ENCODE measurements at regions not wholly inside any gene's neighbourhood (a gene's known extent, or its start where the extent isn't known, plus 50 kb on each side); places are given as distances from the start of the nearest gene placed in this dataset.
"Not testable (repeated sequence)": the region's sequence is repeated elsewhere in the genome, so short reads cannot be mapped to it uniquely, and the experiment has no call there.

DNA sequence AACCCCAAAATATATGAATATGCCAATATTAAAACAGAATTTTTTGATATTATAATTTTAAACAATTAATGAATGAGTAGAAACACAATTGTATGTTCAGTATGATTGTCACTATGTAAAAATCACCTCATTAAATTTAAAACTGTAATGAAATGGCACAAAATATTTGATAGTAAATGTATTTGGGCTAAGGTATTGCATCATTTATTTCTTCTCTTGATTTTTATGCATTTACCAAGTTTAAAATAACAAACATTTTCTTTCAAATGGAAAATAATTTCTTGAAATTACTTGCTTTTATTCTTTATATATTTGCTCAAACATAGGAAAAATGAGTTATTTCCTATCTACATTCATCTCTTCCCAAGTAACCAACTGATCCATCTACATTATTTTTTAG lies 782.6 kb downstream of the KCNJ3 start:
- Histone ChIP-seq H4K5ac (ENCODE audit: insufficient read length, low read depth, low read length) (no peak overlapping the region), H3K23me2 (ENCODE audit: insufficient read length, low read depth, low read length, poor library complexity, severe bottlenecking) (no peaks in the 10 kb centered on the region), H2AK5ac (ENCODE audit: insufficient read length, low read length) (no peak overlapping the region), H2BK120ac (ENCODE audit: low read depth, low read length, poor library complexity, severe bottlenecking) (no peak overlapping the region), H4K8ac (replicated peaks; ENCODE audit: insufficient read length, low read depth, low read length) (no peak overlapping the region), H3K27ac (ENCODE audit: insufficient read length, low read depth, low read length) (no peak overlapping the region), H2BK12ac (ENCODE audit: insufficient read length, low read depth, low read length) (no peak overlapping the region), H3K9me3 (ENCODE audit: control insufficient read depth, low read depth, low read length) (no peaks in the 10 kb centered on the region), H3K4me1 (ENCODE audit: insufficient read depth, low read length) (no peaks in the 10 kb centered on the region), H2BK5ac (ENCODE audit: insufficient read length, low read length) (no peak overlapping the region), H3K79me2 (ENCODE audit: insufficient read depth, low read length) (no peaks in the 10 kb centered on the region), H3K27me3 (ENCODE audit: insufficient read depth, low read length) (no peaks in the 10 kb centered on the region), H3K23ac (ENCODE audit: insufficient read length, low read depth, low read length) (no peak overlapping the region), H3T11ph (ENCODE audit: low read length) (no peak overlapping the region), H4K20me1 (ENCODE audit: control insufficient read depth, insufficient read depth, insufficient read length) (no peaks in the 10 kb centered on the region), H4K91ac (ENCODE audit: insufficient read length, low read depth, low read length) (no peak overlapping the region), H3K14ac (ENCODE audit: insufficient read depth, low read length) (no peak overlapping the region), H2BK20ac (ENCODE audit: low read depth, low read length, poor library complexity, severe bottlenecking) (no peak overlapping the region), H2BK15ac (ENCODE audit: low read depth, low read length) (no peak overlapping the region), H3K18ac (ENCODE audit: insufficient read length, low read depth, low read length) (no peak overlapping the region), H3K56ac (ENCODE audit: insufficient read length, low read depth, low read length) (no peak overlapping the region), H3K79me1 (ENCODE audit: insufficient read depth, low read depth, low read length, poor library complexity, severe bottlenecking) (no peaks in the 10 kb centered on the region), H3K4me2 (ENCODE audit: insufficient read depth, insufficient read length, low read length) (no peak overlapping the region), H3K9ac (ENCODE audit: extremely low read depth, insufficient read length, low read length) (no peak overlapping the region), H2AFZ (ENCODE audit: low read length) (no peak overlapping the region), H3K4ac (ENCODE audit: low read depth, low read length) (no peak overlapping the region)
- Mint-ChIP-seq H3K4me3 (no peak overlapping the region), H3K4me1 (peaks cover 2 to 4% of the 10 kb centered on the region in 2 experiments; a peak in 1 of 4 replicates), H3K27me3 (ENCODE audit: low read depth) (no peaks in the 10 kb centered on the region), H3K36me3 (ENCODE audit: insufficient read depth in 1 of 3, low read depth in 3 of 3) (no peaks in the 10 kb centered on the region), H3K27ac (no peak overlapping the region), H3K9me3 (no peaks in the 10 kb centered on the region; a peak in 1 of 5 replicates)
- TF ChIP-seq, protein P1, sequence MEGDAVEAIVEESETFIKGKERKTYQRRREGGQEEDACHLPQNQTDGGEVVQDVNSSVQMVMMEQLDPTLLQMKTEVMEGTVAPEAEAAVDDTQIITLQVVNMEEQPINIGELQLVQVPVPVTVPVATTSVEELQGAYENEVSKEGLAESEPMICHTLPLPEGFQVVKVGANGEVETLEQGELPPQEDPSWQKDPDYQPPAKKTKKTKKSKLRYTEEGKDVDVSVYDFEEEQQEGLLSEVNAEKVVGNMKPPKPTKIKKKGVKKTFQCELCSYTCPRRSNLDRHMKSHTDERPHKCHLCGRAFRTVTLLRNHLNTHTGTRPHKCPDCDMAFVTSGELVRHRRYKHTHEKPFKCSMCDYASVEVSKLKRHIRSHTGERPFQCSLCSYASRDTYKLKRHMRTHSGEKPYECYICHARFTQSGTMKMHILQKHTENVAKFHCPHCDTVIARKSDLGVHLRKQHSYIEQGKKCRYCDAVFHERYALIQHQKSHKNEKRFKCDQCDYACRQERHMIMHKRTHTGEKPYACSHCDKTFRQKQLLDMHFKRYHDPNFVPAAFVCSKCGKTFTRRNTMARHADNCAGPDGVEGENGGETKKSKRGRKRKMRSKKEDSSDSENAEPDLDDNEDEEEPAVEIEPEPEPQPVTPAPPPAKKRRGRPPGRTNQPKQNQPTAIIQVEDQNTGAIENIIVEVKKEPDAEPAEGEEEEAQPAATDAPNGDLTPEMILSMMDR (conservative IDR thresholded peaks at IDR 0.05), result no peak
- no peak for DNase-seq

DNA sequence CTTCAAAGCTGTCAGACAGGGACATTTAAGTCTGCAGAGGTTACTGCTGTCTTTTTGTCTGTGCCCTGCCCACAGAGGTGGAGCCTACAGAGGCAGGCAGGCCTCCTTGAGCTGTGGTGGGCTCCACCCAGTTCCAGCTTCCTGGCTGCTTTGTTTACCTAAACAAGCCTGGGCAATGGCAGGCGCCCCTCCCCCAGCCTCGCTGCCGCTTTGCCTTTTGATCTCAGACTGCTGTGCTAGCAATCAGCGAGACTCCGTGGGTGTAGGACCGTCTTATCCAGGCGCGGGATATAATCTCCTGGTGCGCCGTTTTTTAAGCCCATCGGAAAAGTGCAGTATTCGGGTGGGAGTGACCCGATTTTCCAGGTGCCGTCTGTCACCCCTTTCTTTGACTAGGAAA lies 773.5 kb downstream of the KCNJ3 start:
- H2BK15ac ChIP-seq (ENCODE audit: low read depth, low read length); H2BK12ac ChIP-seq (ENCODE audit: insufficient read length, low read depth, low read length); H3K4me1 Mint-ChIP-seq; H3K4ac ChIP-seq (ENCODE audit: low read depth, low read length); H2BK20ac ChIP-seq (ENCODE audit: low read depth, low read length, poor library complexity, severe bottlenecking); H2BK120ac ChIP-seq (ENCODE audit: low read depth, low read length, poor library complexity, severe bottlenecking); H3K4me1 ChIP-seq (ENCODE audit: insufficient read depth, low read length); H3K18ac ChIP-seq (ENCODE audit: insufficient read length, low read depth, low read length); H3K23me2 ChIP-seq (ENCODE audit: insufficient read length, low read depth, low read length, poor library complexity, severe bottlenecking); H4K8ac ChIP-seq (replicated peaks; ENCODE audit: insufficient read length, low read depth, low read length); H3K27me3 ChIP-seq (ENCODE audit: insufficient read depth, low read length); H2AK5ac ChIP-seq (ENCODE audit: insufficient read length, low read length); H3K79me1 ChIP-seq (ENCODE audit: insufficient read depth, low read depth, low read length, poor library complexity, severe bottlenecking); H2AFZ ChIP-seq (ENCODE audit: low read length); H3K14ac ChIP-seq (ENCODE audit: insufficient read depth, low read length); H3K4me3 Mint-ChIP-seq; H3K9me3 ChIP-seq (ENCODE audit: control insufficient read depth, low read depth, low read length); H3K56ac ChIP-seq (ENCODE audit: insufficient read length, low read depth, low read length); H3K79me2 ChIP-seq (ENCODE audit: insufficient read depth, low read length); H3T11ph ChIP-seq (ENCODE audit: low read length); H3K27me3 Mint-ChIP-seq (ENCODE audit: low read depth); H4K20me1 ChIP-seq (ENCODE audit: control insufficient read depth, insufficient read depth, insufficient read length); H3K9ac ChIP-seq (ENCODE audit: extremely low read depth, insufficient read length, low read length); H4K91ac ChIP-seq (ENCODE audit: insufficient read length, low read depth, low read length); H2BK5ac ChIP-seq (ENCODE audit: insufficient read length, low read length); H3K27ac ChIP-seq (ENCODE audit: insufficient read length, low read depth, low read length); H3K27ac Mint-ChIP-seq; H3K23ac ChIP-seq (ENCODE audit: insufficient read length, low read depth, low read length); H3K4me2 ChIP-seq (ENCODE audit: insufficient read depth, insufficient read length, low read length); H4K5ac ChIP-seq (ENCODE audit: insufficient read length, low read depth, low read length); DNase-seq: not testable (repeated sequence)
- Mint-ChIP-seq H3K36me3 (ENCODE audit: insufficient read depth in 1 of 3, low read depth in 3 of 3) (peaks cover 5 to 12% (median 7%) of the 10 kb centered on the region in 3 experiments), H3K9me3 (peaks cover 13 to 16% of the 10 kb centered on the region in 2 experiments; a peak in 4 of 5 replicates)
- WGBS (ENCODE audit: extremely low coverage, insufficient read length, low lambda C conversion rate), result no CpG with 5 or more reads among the region's 14 CpGs

Data from H9 (cell line).